NCI-H82 treated with DMSO at 0.1 percent for 48 hours (cell line): ENCODE measurements at regions not wholly inside any gene's neighbourhood (a gene's known extent, or its start where the extent isn't known, plus 50 kb on each side); places are given as distances from the start of the nearest gene placed in this dataset.
"Not testable (repeated sequence)": the region's sequence is repeated elsewhere in the genome, so short reads cannot be mapped to it uniquely, and the experiment has no call there.

Experiments
- DNase-seq: peaks from one replicate; lab custom pipeline; 2025; ENCODE audit not compliant: unreplicated experiment; lab: John Stamatoyannopoulos, UW

DNA sequence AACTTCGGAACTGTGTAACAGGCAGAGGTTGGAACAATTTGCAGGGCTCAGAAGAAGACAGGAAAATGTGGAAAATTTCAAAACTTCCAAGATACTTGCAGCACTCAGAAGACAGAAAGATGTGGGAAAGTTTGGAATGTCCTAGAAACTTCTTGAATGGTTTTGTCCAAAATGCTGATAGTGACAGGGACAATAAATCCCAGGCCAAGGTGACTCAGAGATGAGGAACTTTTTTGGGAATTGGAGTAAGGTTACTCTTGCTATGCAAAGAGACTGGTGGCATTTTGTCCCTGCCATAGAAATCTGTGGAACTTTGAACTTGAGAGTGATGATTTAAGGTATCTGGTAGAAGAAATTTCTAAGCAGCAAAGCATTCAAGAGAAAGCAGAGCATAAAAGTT is 2055.6 kb upstream of the C9orf72 start:
- DNase-seq = not testable (repeated sequence)

DNA sequence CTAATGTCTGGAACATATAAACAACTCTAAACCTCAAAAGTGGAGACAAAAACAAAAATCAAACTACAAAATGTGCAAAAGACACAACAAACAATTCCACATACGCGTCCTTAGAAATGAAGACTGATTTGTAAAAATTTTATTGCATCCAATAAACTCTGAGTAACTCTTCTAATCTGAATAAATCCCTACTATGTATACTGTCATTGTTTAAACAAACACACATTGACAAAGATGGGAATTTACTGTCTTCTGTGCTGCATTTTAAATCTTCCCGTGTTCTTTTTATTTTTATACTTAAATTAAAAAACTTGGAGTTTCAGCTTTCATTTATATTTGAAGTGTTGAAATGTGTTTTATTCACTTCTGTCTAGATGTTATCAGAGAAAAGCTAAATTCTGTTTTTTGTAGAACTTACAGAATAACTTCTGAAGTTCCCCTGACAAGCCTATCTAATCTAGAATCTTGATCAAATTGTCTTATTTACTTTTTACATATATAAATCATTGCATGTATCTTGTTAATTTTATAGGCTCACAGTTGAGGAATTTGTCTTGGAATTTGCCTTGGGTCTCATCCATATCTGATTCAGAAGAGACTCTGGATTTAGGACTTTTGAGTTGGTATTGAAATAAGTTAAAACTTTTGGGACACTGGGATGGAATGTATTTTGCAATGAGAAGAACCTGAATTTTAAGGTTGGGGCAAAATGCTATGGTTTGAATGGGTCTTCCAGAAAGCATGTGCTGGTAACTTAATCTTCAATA is 2064.4 kb upstream of the C9orf72 start:
- no peak for DNase-seq

DNA sequence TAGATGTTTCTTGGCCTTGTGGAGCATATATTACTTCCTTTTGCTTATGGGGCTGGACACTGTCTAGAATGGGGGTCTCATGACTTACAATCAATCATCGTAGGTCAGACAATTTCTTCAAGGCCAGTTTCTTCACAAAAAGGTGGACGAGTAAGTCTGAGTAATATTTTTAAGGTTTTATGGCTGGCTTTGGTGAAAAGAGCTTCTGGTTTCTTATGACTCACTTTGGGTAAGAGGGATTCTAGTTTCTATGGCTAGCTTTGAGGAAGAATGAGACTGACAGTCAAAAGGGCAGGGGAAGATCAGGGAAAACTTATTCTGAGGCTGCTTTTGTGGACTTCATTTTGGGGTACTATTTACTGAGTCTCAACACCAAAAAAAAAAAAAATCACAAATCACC is 2067.2 kb upstream of the C9orf72 start:
- DNase-seq = no peak

DNA sequence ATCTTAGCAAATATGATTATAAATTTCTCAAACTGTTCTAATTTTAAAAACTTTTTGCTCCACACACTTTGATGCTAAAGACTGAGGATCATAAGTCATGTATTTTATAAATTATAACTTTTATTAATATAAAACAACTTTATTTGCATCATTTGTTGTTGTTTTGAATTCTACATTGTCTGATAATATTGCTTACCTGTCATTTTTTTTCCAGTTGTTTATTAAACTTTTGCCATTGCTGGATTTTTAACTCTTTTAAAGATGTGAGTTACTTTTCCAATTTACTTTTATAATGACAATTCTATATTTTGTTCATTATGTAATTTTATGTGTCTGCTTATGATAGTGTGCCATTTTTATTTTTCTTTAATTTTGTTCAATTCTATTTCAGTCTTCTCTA is 2071.2 kb upstream of the C9orf72 start:
- no peak for DNase-seq

DNA sequence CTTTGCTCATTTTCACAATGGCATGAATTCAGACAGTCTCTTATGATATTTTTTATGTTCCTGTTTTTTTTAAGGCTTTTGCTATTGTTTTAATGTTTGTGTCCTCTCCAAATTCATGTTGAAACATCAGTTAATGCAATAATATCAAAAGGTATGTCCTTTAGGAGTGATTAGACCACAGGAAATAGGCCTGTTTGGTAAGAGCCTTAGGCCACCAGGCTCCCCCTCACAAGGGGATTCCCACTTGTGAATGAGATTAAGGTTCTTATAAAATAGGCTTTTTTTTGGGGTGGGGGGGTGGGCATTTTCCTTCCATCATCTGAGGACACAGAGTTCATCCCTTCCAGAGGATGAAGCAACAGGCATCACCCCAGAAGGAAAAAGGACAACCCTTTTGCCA is 2074.2 kb upstream of the C9orf72 start:
- no peak for DNase-seq

DNA sequence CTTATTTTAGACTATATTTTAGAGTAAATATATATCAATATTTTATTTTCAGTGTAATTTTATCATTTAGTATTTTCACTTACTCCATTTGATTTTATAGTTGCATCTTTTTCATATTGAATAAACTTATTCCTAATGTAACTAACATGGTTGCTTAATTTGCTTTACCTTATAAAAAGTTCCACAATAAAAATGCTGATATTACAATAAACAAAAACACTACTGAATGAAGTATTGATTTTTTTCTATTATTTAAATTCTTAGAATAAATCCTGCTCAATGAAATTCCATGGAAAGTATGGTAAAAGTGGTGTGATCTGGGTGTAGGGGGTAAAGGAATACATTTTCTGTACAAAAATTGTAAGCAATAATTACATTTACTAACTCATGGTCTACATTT is 2074.9 kb upstream of the C9orf72 start:
- DNase-seq = no peak

DNA sequence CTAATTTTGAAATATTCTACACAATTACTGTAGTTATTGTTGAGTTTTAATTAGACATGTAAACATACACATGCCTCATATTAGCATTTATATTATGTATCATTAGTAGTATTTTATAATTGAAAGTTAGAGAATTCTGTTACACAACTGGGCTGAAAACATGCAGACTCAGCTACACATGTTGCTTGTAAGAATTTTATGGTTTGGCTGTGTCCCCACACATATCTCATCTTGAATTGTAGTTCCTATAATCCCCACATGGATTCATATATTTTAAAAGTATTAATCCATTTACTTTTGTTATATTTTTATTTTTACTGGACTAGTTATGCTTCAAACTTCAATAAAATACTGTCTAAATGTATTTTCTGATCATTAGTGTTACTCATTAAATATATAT is 2075.3 kb upstream of the C9orf72 start:
- DNase-seq = no peak

DNA sequence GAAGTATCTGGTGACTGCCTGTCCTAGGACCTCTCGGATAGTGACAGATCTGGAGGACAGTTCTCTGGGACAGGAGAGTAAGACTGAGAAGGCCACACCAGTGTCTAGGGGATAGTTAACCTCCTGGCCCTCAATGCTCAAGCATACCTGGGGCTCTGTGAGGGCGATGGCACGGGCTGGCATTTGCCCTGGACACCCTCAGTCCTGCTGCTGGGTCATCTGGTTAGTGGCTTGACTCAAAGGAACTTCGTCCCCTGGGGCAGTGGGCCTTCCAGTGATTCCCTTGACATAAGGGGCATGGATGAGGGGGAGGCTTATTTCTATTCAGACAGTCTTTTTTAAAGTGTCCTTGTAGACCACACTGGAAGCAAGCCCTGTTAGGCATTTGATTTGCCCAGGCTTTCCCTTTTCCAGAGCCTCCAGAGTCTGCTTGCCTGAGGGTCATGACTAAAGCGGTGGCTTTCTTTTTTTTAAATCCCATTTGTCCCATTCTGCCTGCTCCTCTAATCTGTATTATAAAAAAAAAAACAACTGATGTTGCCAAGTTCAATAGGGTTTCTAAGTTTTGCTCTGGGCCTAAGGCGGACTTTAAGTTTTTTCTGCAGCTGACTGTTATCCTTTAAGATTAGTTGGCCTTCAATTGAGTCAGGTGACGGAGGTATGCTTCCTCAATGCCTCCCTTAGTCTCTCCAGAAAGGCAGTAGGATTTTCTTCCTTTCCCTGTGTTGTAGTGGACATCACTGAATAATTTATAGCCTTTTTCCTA is 2083.5 kb upstream of the C9orf72 start:
- DNase-seq = no peak

DNA sequence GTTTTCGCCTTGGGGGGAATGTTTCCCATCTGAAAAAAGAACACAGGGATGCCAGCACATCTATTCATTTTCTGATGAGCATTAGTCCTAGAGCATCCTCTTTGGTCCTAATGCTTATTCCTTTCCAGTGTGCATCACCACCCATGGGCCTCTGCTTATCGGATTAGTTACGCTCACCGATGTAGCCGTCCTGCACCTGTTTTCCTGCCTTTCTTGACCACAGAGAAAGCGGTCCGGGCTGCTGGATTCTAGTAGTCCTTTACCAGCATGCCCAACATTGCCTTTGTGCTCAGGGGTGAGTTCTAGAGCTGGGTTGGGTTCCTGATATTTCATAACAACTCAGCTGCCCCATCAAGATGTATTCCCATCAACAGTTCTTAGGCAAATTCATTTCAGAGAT is 2084.5 kb upstream of the C9orf72 start:
- DNase-seq = no peak

DNA sequence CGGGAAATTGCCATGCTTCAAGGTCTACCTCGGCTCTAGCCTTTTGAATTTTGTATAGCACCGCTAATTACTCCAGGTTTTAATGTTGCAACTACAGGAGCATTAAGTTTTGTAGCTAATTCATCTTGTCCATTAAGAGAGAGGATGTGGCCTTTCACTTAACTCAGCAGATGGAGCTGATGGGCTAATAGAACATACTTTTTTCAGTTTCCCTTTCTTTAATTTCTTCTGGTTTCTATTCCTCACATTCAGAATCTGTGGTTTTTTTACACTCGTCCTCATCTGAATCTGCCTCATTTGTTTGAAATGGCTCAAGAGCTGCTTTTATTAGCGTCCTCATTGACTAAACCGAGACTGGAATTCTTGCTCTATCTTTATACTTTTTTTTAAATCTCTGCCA is 2085.7 kb upstream of the C9orf72 start:
- no peak for DNase-seq

DNA sequence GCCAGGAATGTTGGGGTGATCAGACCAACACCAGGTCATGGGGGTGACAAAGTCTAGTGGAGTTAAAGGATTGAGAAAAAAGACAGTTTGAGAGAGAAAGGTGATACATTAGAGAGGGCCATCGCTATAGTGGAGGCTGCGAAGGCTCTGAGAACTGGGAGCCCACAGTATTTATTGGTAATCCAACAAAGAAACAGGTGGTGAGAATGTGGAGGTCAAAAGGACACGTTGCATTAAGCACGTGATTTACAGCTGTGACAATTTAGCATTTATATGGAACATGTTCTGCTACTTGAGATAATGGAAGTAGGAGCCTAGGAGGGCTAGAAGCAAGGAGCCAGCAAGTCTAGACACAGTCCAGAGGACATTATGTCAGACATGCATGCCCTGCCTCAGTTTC is 2086.5 kb upstream of the C9orf72 start:
- no peak for DNase-seq

DNA sequence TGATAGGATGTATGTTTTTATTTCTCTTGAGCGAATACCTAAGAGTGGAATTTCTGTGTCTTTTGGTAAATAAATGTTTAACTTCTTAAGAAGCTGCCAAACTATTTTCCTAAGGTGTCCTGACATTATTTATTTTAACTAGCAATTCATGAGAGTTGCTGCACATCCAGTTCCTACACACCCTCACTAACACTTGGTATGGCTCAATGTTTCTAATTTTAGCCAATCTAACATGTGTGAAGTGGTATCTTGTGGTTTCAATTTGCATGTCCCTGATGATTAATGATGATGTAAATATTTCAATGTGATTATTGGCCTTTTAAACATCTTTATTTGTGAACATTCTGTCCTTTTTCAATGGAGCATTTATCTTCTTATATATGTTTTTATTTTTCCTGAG is 2095.5 kb upstream of the C9orf72 start:
- no peak for DNase-seq

DNA sequence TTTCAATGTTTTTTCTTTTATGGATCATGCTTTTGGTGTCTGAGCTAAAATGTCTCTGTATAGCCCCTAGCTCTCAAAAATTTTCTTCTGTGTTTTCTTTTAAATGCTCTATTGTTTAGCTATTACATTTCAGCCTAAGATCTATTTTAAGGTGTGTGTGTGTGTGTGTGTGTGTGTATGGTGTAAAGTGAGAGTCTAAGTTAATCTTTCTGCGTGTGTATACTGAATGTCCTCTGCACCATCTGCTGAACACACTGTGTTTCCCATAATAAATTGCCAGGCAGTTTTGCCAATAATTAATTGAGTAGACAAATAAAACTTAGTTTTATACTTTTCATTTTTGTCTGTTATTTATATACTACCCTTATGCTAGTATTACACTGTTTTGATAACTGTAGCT is 2096.3 kb upstream of the C9orf72 start:
- no peak for DNase-seq

DNA sequence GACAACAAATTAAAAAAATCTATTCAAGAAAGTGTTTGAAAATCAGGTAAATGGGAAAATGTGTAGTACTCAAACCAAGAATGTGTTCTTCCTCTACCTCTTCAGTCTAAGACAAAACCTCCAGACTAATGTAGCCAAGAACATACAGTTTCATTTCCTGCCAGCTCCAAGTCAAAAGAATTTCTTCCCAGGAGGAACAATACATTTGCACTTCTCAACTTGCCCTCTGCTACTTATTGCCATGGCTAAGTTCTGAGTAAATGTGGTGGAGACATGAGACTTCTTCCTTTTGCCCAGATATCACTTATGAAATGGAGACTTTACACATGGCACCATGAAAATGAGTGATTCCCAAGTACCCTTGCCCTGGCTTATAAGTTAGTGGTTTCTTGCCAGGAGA is 2112.2 kb upstream of the C9orf72 start:
- DNase-seq = no peak

DNA sequence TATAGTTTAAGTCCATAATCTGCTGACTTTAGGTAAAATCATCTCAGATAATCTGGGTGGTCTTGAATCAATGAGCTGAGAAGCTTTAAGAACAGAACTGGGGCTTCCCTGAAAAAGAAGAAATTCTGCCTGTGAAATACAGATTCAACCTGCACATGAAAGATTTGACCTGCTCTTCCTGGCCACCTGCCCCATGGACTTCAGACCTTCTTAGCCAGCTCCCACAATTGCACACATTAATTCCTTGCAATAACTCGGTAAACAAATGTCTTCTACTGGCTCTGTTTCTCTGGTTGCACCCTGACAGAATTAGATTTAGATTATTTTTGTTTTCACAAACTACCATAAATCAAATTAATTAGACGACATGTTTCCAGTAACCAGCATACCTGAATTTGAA is 2117.9 kb upstream of the C9orf72 start:
- no peak for DNase-seq

DNA sequence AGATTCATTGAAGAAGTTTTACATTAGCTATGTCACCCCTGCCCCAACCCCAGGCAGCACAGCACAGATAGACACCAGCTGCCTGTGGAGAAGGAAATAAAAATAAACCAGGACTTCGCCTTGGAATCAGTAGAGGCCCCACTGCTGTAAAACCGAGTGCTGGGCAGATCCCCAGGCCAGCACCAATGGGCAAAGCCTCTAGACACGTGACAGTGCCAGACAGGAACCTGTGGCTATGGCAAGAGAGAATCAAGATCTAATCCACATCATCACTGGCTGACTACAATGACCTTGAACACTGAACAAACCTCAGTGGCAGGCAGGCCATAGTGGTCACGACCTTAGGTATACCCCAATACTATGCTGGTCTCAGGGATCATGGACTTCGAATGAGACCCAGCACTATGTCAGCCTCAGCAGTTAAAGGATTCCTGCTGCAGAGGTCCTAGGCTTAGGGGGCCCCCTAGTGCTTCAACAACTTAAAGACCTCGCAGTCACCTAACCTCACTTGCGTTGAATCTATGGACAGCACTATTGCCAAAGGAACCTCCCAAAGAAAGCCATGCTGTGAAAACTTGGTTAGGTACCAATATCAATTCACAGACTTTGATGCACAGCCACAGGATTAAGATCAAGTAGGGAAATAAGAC is 2118.6 kb upstream of the C9orf72 start:
- DNase-seq = peak; percentile 0

DNA sequence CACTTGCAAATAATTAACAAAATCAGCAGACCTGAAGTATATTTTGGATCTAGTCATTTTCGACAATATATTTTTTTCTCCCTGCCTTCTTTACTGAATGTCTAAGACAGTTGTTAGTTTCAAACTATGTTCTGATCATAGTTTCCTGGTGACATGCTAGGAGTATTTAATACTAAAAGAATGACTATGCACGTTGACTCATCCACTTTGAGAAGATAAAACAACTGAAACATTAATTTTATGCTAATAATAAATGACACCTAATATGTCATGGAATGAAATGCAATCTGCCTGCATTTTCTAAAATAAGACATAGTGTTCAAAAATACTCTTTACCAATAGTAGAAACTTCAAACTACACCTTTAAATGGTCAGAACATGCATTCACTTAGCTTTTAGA is 2123.7 kb upstream of the C9orf72 start:
- no peak for DNase-seq

DNA sequence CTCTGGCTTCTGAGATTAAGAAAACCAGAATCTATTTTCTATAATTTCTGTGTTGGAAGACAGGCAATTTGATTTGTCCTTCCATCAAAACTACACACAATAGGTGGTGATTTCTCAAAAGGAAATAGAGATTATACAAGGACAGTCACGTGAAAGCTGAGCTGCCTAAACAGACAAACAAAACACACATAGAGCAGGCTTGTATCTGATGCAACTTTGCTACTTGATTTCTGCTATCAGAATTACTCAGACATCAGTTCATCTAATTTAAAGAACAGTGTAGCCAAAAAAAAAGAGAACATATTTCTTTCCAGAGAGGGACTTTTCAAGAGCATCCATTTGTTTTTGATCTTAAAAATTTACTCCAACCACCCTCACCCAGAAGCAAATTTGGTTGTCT is 2128.3 kb upstream of the C9orf72 start:
- no peak for DNase-seq

DNA sequence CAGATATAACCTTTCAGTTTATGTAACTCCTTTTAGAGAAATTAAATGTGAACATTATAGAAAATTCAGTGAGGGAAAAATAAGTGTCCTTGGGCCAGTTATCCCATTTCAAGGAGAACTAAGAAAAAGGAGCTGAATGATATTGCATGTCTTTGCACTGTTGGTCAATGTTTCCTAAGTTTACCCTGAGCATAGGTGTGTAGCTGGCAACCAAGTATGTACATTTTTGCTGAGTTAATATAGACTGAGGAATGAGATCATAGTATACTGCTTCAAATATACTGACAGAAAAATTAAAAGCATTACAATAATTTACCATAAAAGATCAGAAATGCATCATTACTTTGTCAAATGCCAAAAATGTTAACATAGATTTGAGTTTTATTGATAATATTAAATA is 2128.7 kb upstream of the C9orf72 start:
- no peak for DNase-seq

DNA sequence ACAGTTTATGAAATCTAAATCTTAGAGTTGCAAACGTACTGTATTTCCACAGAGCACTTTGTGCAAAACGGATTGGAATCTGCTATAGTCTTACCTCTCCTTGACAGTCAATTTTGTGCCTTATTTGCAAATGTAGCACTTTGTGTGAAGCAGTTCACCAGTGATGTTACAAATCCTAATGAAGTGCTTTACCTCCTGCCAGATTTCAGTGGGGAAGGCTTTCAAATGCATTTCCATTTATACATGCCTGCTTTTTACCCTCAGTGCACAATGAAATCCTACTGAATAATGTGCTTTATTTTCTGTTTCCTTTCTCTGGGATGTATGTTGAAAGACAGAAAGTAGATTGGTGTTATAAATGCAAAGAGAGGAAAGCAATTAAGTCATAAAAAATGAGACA is 2141.6 kb upstream of the C9orf72 start:
- no peak for DNase-seq

DNA sequence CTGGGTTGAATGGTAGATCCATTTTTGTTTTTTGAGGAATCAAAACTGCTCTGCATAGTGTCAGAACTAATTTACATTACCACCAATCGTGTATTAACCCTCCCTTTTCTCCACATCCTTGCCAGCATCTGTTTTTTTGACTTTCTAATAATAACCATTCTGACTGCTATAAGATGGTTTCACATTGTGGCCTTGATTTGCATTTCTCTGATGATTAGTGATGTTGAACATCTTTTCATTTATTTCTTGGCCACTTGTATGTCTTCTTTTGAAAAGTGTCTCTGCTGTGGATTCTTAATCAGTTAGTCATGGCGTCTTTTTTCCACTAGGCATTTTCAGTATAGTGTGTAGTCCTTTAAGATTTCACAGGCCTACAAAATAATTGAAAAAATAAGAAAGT is 2144.3 kb upstream of the C9orf72 start:
- no peak for DNase-seq

DNA sequence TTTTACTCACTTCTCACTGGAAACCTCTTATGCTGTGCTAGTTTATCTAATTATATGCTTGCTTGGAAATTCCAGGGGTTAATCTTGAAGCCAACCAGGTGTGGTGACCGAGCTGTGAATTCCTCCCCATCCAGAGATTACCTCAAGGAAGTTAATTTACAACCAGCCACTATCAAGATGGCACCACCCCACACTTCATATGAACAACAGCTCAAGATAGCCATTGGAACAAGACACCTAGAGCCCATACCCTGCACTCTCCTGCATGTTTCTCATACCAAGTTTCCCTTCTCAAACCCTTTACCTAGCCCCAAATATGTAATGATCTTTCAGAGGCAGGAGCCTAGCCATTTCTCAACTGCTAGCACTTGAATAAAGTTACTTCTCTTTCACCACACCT is 2156.9 kb upstream of the C9orf72 start:
- no peak for DNase-seq
